ENCODE measurements at regions not wholly inside any gene's neighbourhood (a gene's known extent, or its start where the extent isn't known, plus 50 kb on each side); places are given as distances from the start of the nearest gene placed in this dataset.
"Not testable (repeated sequence)": the region's sequence is repeated elsewhere in the genome, so short reads cannot be mapped to it uniquely, and the experiment has no call there.

GRCh38 chr16:65583498-65583897, 461.6 kb upstream of the CDH11 start:
- DNase-seq = no peak

- DNase-seq = no peak
Measured at GRCh38 chr16:65579050-65579449, 457.2 kb upstream of the CDH11 start.

GRCh38 chr16:65576631-65577030, 454.8 kb upstream of the CDH11 start:
- DNase-seq = no peak

GRCh38 chr16:65576139-65576538, 454.3 kb upstream of the CDH11 start:
- DNase-seq = no peak

GRCh38 chr16:65574326-65574966, 452.6 kb upstream of the CDH11 start:
- no peak for DNase-seq

- DNase-seq = no peak
Measured at GRCh38 chr16:65572156-65572555, 450.3 kb upstream of the CDH11 start.

- no peak for DNase-seq
Measured at GRCh38 chr16:65570261-65570660, 448.4 kb upstream of the CDH11 start.

- DNase-seq = no peak
Measured at GRCh38 chr16:65559846-65560245, 438.0 kb upstream of the CDH11 start.

- DNase-seq = not testable (repeated sequence)
Measured at GRCh38 chr16:65549689-65550088, 427.8 kb upstream of the CDH11 start.

- DNase-seq = no peak
Measured at GRCh38 chr16:65548470-65548869, 426.6 kb upstream of the CDH11 start.

GRCh38 chr16:65547772-65548446, 426.0 kb upstream of the CDH11 start:
- no peak for DNase-seq

GRCh38 chr16:65546353-65546791, 424.5 kb upstream of the CDH11 start:
- no peak for DNase-seq

GRCh38 chr16:65545413-65545956, 423.6 kb upstream of the CDH11 start:
- DNase-seq = no peak

- no peak for DNase-seq
Measured at GRCh38 chr16:65543781-65544740, 422.2 kb upstream of the CDH11 start.

GRCh38 chr16:65541646-65542045, 419.8 kb upstream of the CDH11 start:
- no peak for DNase-seq

- DNase-seq = no peak
Measured at GRCh38 chr16:65540901-65541300, 419.0 kb upstream of the CDH11 start.

- no peak for DNase-seq
Measured at GRCh38 chr16:65538976-65539375, 417.1 kb upstream of the CDH11 start.

- DNase-seq = no peak
Measured at GRCh38 chr16:65537336-65537735, 415.5 kb upstream of the CDH11 start.

GRCh38 chr16:65534121-65534528, 412.3 kb upstream of the CDH11 start:
- DNase-seq = no peak

GRCh38 chr16:65532846-65533245, 411.0 kb upstream of the CDH11 start:
- DNase-seq = no peak

GRCh38 chr16:65532258-65532657, 410.4 kb upstream of the CDH11 start:
- no peak for DNase-seq

- no peak for DNase-seq
Measured at GRCh38 chr16:65531475-65531874, 409.6 kb upstream of the CDH11 start.

- DNase-seq = no peak
Measured at GRCh38 chr16:65525707-65526106, 403.8 kb upstream of the CDH11 start.
